GM18520 (cell line): ENCODE measurements at regions not wholly inside any gene's neighbourhood (a gene's known extent, or its start where the extent isn't known, plus 50 kb on each side); places are given as distances from the start of the nearest gene placed in this dataset.

ENCODE experiments used
- ATAC-seq: cut with Tn5 transposase; IDR thresholded peaks from one replicate; pipeline ENCODE4 v1.9.1; 2021; ENCODE audit not compliant: unreplicated experiment

- ATAC-seq, result no peak
Observed at GRCh38 chr10:108203905-108204527, 1039.5 kb upstream of the SORCS1 start.

GRCh38 chr10:108187408-108188012, 1023.0 kb upstream of the SORCS1 start:
- no peak for ATAC-seq

- no peak for ATAC-seq
Observed at GRCh38 chr10:108184114-108184513, 1019.6 kb upstream of the SORCS1 start.

GRCh38 chr10:108180878-108181277, 1016.4 kb upstream of the SORCS1 start:
- no peak for ATAC-seq

- ATAC-seq, result no peak
Observed at GRCh38 chr10:108169846-108170245, 1005.3 kb upstream of the SORCS1 start.

GRCh38 chr10:108167766-108168165, 1003.3 kb upstream of the SORCS1 start:
- ATAC-seq, result no peak

GRCh38 chr10:108166401-108166800, 1001.9 kb upstream of the SORCS1 start:
- ATAC-seq, result no peak

GRCh38 chr10:108147346-108147745, 982.8 kb upstream of the SORCS1 start:
- no peak for ATAC-seq

GRCh38 chr10:108141064-108141463, 976.6 kb upstream of the SORCS1 start:
- ATAC-seq, result no peak

- ATAC-seq, result no peak
Observed at GRCh38 chr10:108132303-108132702, 967.8 kb upstream of the SORCS1 start.

- ATAC-seq, result no peak
Observed at GRCh38 chr10:108130575-108130974, 966.1 kb upstream of the SORCS1 start.

GRCh38 chr10:108112218-108112617, 947.7 kb upstream of the SORCS1 start:
- ATAC-seq, result no peak

- no peak for ATAC-seq
Observed at GRCh38 chr10:108104551-108105156, 940.1 kb upstream of the SORCS1 start.

- ATAC-seq, result no peak
Observed at GRCh38 chr10:108097258-108097657, 932.8 kb upstream of the SORCS1 start.

- no peak for ATAC-seq
Observed at GRCh38 chr10:108095932-108096925, 931.7 kb upstream of the SORCS1 start.

GRCh38 chr10:108090476-108091215, 926.1 kb upstream of the SORCS1 start:
- no peak for ATAC-seq

- no peak for ATAC-seq
Observed at GRCh38 chr10:108086502-108086901, 922.0 kb upstream of the SORCS1 start.

- ATAC-seq, result no peak
Observed at GRCh38 chr10:108082596-108082995, 918.1 kb upstream of the SORCS1 start.

GRCh38 chr10:108078263-108078662, 913.8 kb upstream of the SORCS1 start:
- no peak for ATAC-seq

- no peak for ATAC-seq
Observed at GRCh38 chr10:108072466-108072865, 908.0 kb upstream of the SORCS1 start.

- no peak for ATAC-seq
Observed at GRCh38 chr10:108070789-108071188, 906.3 kb upstream of the SORCS1 start.
